K562 (cell line): ENCODE measurements at regions not wholly inside any gene's neighbourhood (a gene's known extent, or its start where the extent isn't known, plus 50 kb on each side); places are given as distances from the start of the nearest gene placed in this dataset.
A peak's percentile ranks its signal among the peaks of the same experiment; 100 is the strongest.

ENCODE experiments used
- ATAC-seq: fragments of 200-7000 bp; cut with Tn5 transposase; 3 replicates; pipeline ENCODE4 v1.9.1; 2020; ENCODE audit warnings: moderate library complexity
- BruUV-seq: library from RNA; stranded (reverse); fragments of 400-500 nt; replicated peaks from 2 replicates; lab custom pipeline; 2021; lab: Mats Ljungman, UMichigan
- CTCF ChIA-PET: fragments of 300-600 bp; formaldehyde crosslinking; extraction: SDS; loops from one replicate; lab custom pipeline; 2021; ENCODE audit warnings: low intra/inter-chr PET ratio; lab: Yijun Ruan, JAX
- POLR2A ChIA-PET: fragments of 300-600, 350-650 bp; sonication (Branson Sonifier 250); formaldehyde crosslinking; extraction: SDS; loops from one replicate; lab custom pipeline; 2021; ENCODE audit warnings: antibody characterized with exemption, inconsistent platforms; lab: Yijun Ruan, JAX
- DNase-seq, 4 experiments: peaks; one replicate each; pipeline versions ENCODE4 v3.0.0 to v3.0.0-alpha.2; 2011 to 2018; ENCODE audit warnings: low spot score in 3 of 4, mixed read lengths in 3 of 4; ENCODE audit errors: extremely low read depth in 1 of 4
- FAIRE-seq: peaks from 2 replicates; lab custom pipeline; 2011; peaks lifted over from hg19 to GRCh38; lab: Jason Lieb, UNC
- H2AFZ ChIP-seq: 2 replicates; pipeline ENCODE4 v1.6.0; 2011; ENCODE audit warnings: low read depth, low read length, control low read depth, inconsistent platforms
- H3K27ac ChIP-seq: fragments of 200-600 bp; 3 replicates; pipeline ENCODE4 v1.8.0; 2011; ENCODE audit warnings: low read depth, mild to moderate bottlenecking, control low read depth, inconsistent platforms, low read length, moderate library complexity, mixed read lengths; ENCODE audit errors: extremely low read depth
- H3K27me3 ChIP-seq, 2 experiments: fragments of 300-600 bp in 1 of 2; 2 replicates in 1 of 2; 3 replicates in 1 of 2; pipeline versions ENCODE4 v1.6.0 to v1.8.0; 2011; ENCODE audit warnings: inconsistent platforms in 2 of 2, low read length in 2 of 2, mild to moderate bottlenecking in 1 of 2, mixed read lengths in 1 of 2, moderate library complexity in 1 of 2; ENCODE audit not compliant: control insufficient read depth in 2 of 2, insufficient read depth in 2 of 2
- H3K36me3 ChIP-seq: fragments of 300-600 bp; 3 replicates; pipeline ENCODE4 v1.8.0; 2011; ENCODE audit warnings: mild to moderate bottlenecking, low read length, inconsistent platforms; ENCODE audit not compliant: control insufficient read depth, insufficient read depth
- H3K4me1 ChIP-seq, 2 experiments: fragments of 200-600 bp in 1 of 2; replicated peaks in 1 of 2; 2 replicates in 1 of 2; 3 replicates in 1 of 2; pipeline versions ENCODE4 v1.5.1 to v1.8.0; 2011; ENCODE audit warnings: inconsistent platforms in 2 of 2, low read length in 2 of 2, mild to moderate bottlenecking in 1 of 2, mixed read lengths in 1 of 2, moderate library complexity in 1 of 2; ENCODE audit not compliant: control insufficient read depth in 2 of 2, insufficient read depth in 2 of 2
- H3K4me2 ChIP-seq: 2 replicates; pipeline ENCODE4 v1.6.1; 2011; ENCODE audit warnings: low read length, control low read depth, inconsistent platforms, mixed read lengths; ENCODE audit not compliant: insufficient read depth
- H3K4me3 ChIP-seq: fragments of 200-600 bp; sonication (generic), shearing (Covaris generic); 2 replicates; pipeline ENCODE4 v1.5.1; 2016; ENCODE audit warnings: control low read depth, inconsistent platforms
- H3K79me2 ChIP-seq: fragments of 200-600 bp; 3 replicates; pipeline ENCODE4 v1.8.0; 2011; ENCODE audit warnings: low read length, inconsistent platforms; ENCODE audit not compliant: control insufficient read depth, insufficient read depth
- H3K9ac ChIP-seq, 2 experiments: 2 replicates each; pipeline versions ENCODE4 v1.6.0 to v1.6.1; 2011; ENCODE audit warnings: low read depth in 2 of 2, low read length in 2 of 2, control low read depth in 1 of 2, inconsistent platforms in 1 of 2, mild to moderate bottlenecking in 1 of 2, mixed read lengths in 1 of 2; ENCODE audit not compliant: insufficient read depth in 1 of 2
- H3K9me1 ChIP-seq: one replicate; pipeline ENCODE4 v1.6.0; 2011; ENCODE audit warnings: inconsistent platforms, mild to moderate bottlenecking, low read length, moderate library complexity; ENCODE audit not compliant: control insufficient read depth, insufficient read depth
- H3K9me3 ChIP-seq: replicated peaks from 2 replicates; pipeline ENCODE4 v1.5.1; 2011; ENCODE audit warnings: low read depth, low read length, inconsistent platforms; ENCODE audit not compliant: control insufficient read depth, insufficient read depth
- H4K20me1 ChIP-seq: replicated peaks from 2 replicates; pipeline ENCODE4 v1.6.1; 2011; ENCODE audit warnings: low read length, inconsistent platforms, mixed read lengths; ENCODE audit not compliant: control insufficient read depth, insufficient read depth
- BCL6 ChIP-seq: fragments of 250-450 bp; sonication (Bioruptor Pico); IDR thresholded peaks from 2 replicates; pipeline ENCODE4 v1.4.0; 2020
- BRD4 ChIP-seq: fragments of 200-600 bp; sonication (generic); IDR thresholded peaks from 2 replicates; pipeline ENCODE4 v1.6.1; 2017; ENCODE audit warnings: inconsistent platforms
- CUX1 ChIP-seq: fragments of 200-800 bp; sonication (Bioruptor generic); IDR thresholded peaks from 2 replicates; pipeline ENCODE4 v1.6.1; 2016; ENCODE audit warnings: missing genetic modification characterization, missing compliant biosample characterization
- MAFK ChIP-seq: IDR thresholded peaks from 2 replicates; pipeline ENCODE4 v1.6.1; 2011; ENCODE audit warnings: low read length, improper control_type of control experiment
- NBN ChIP-seq: fragments of 450-650 bp; IDR thresholded peaks from 2 replicates; pipeline ENCODE4 v1.6.1; 2016; ENCODE audit warnings: low read depth, mild to moderate bottlenecking
- RBBP5 ChIP-seq: fragments of 200-600 bp; sonication (generic); IDR thresholded peaks from 2 replicates; pipeline ENCODE4 v1.6.1; 2012; ENCODE audit warnings: borderline replicate concordance, mild to moderate bottlenecking, low read length, control low read depth, inconsistent platforms; ENCODE audit not compliant: insufficient read depth, poor library complexity, severe bottlenecking
- STAT5B ChIP-seq: fragments of 250-450 bp; sonication (Bioruptor Pico); IDR thresholded peaks from 2 replicates; pipeline ENCODE4 v1.8.0; 2021; ENCODE audit warnings: mild to moderate bottlenecking, inconsistent platforms
- TCF15 ChIP-seq: fragments of 250-450 bp; sonication (Bioruptor Pico); IDR thresholded peaks from 2 replicates; pipeline ENCODE4 v1.8.0; 2022; ENCODE audit warnings: moderate library complexity, mild to moderate bottlenecking, inconsistent platforms
- ZNF140 ChIP-seq: fragments of 250-450 bp; sonication (Bioruptor Pico); IDR thresholded peaks from 2 replicates; pipeline ENCODE4 v1.8.0; 2021; ENCODE audit warnings: moderate library complexity, mild to moderate bottlenecking, inconsistent platforms
- ZNF224 ChIP-seq: sonication (generic); formaldehyde crosslinking; IDR thresholded peaks from 2 replicates; pipeline ENCODE4 v1.8.0; 2022; ENCODE audit warnings: mild to moderate bottlenecking, missing genetic modification reagents
- ZNF24 ChIP-seq: fragments of 450-650 bp; IDR thresholded peaks from 2 replicates; pipeline ENCODE4 v1.6.1; 2016
- ZNF449 ChIP-seq: fragments of 250-450 bp; sonication (Bioruptor Pico); IDR thresholded peaks from 2 replicates; pipeline ENCODE4 v1.8.0; 2022; ENCODE audit warnings: moderate library complexity, mild to moderate bottlenecking, inconsistent platforms
- ZNF511 ChIP-seq: sonication (generic); formaldehyde crosslinking; IDR thresholded peaks from 2 replicates; pipeline ENCODE4 v1.8.0; 2022; ENCODE audit warnings: mild to moderate bottlenecking, missing genetic modification reagents
- WGBS: fragments of 100-300 bp; shearing (Covaris generic); methylation state at CpG from one replicate; pipeline ENCODE4 v1.1.6; 2016; ENCODE audit warnings: low coverage, mixed read lengths; ENCODE audit not compliant: insufficient coverage; ENCODE audit errors: missing lambda C conversion rate; 5-methylcytosine and 5-hydroxymethylcytosine counted together
- in situ Hi-C: fragments of 300-500 bp; cut with MboI; formaldehyde crosslinking; loops from 4 replicates; pipeline ENCODE4 v1.15.0; 2018; ENCODE audit warnings: inconsistent platforms, mixed read lengths
- intact Hi-C: fragments of 100-400 bp; cut with micrococcal nuclease; formaldehyde crosslinking; loops from 2 replicates; pipeline ENCODE4 v1.14.2; 2022

- Histone ChIP-seq H2AFZ (no peak overlapping the region), H3K27ac (no peak overlapping the region), H3K4me2 (no peak overlapping the region), H3K27me3 (peaks cover 0 to 7% of the 10 kb centered on the region in 2 experiments; a peak in 1 of 5 replicates), H3K9me1 (no peaks in the 10 kb centered on the region), H3K36me3 (no peaks in the 10 kb centered on the region), H4K20me1 (no peaks in the 10 kb centered on the region), H3K4me1 (no peaks in the 10 kb centered on the region), H3K4me3 (no peak overlapping the region), H3K9me3 (no peaks in the 10 kb centered on the region), H3K79me2 (no peaks in the 10 kb centered on the region), H3K9ac (no peak overlapping the region)
- DNase-seq, result no peak
- TF ChIP-seq ZNF224 (CRISPR knock-in tag) (no peak), RBBP5 (no peak), NBN (no peak), BRD4 (no peak), ZNF24 (no peak), STAT5B (CRISPR knock-in tag) (no peak), ZNF140 (no peak), CUX1 (no peak), ZNF449 (CRISPR knock-in tag) (no peak), MAFK (no peak), BCL6 (CRISPR knock-in tag) (no peak), ZNF511 (CRISPR knock-in tag) (no peak), TCF15 (CRISPR knock-in tag) (no peak)
- POLR2A ChIA-PET, result interaction anchor here (0.8 kb wide), 1 partner anchor 11 kb away, joined by 3 read pairs; no protein-coding TSS in a partner anchor
- intact Hi-C loops, result loop anchor here (10.0 kb wide), 1 partner anchor 268 kb away; no protein-coding TSS in a partner anchor
- no TSS peak for BruUV-seq
- no peak for ATAC-seq
- in situ Hi-C loops, result no loop called here
- 6% methylated on average over 5 of the region's 5 CpGs for WGBS
- peak; percentile 29 for FAIRE-seq
- CTCF ChIA-PET, result no interaction called here
Observed at GRCh38 chr6:6492675-6493074, 95.8 kb upstream of the LY86 start.
